ENCODE measurements at regions not wholly inside any gene's neighbourhood (a gene's known extent, or its start where the extent isn't known, plus 50 kb on each side); places are given as distances from the start of the nearest gene placed in this dataset.

DNA sequence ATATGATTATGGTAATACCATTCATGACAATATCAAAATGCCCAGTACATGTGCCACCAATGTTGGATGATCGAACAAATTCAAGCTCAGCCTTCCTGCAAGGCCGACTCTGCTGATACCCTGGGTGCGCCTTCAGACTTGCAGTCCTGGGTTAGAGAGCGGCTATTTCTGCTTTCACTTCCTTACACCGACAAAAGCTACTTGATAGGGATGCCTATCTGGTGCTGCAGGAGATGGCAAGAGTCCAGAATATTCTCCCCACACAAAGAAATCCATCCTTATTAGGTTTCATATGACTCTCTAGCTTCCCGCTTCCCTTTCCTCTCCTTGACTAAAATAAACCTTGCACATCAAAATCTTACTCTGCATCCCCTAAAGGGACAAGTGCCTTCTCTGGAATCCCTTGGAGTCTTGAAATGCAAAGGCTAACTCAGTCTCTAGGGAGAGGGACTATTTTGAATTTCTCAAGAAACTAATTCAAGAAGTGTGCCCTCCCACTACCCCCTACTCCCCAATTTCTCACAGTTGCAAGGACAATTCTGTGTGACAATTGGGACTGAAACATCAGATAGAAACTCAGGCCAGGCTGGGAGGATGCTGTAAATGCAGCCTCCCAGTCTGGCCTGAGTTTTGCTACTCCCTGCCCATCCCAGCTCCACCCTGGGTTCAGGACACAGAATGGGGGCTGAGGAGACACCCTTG lies 103.1 kb upstream of the USP24 start:
- TF ChIP-seq EZH2 (IDR thresholded peaks at IDR 0.05; ENCODE audit: insufficient read depth, poor library complexity, severe bottlenecking) (no peak), EZH2phosphoT487 (IDR thresholded peaks at IDR 0.05; ENCODE audit: insufficient read depth, low read depth) (no peak)
